ENCODE measurements at regions not wholly inside any gene's neighbourhood (a gene's known extent, or its start where the extent isn't known, plus 50 kb on each side); places are given as distances from the start of the nearest gene placed in this dataset.

DNA sequence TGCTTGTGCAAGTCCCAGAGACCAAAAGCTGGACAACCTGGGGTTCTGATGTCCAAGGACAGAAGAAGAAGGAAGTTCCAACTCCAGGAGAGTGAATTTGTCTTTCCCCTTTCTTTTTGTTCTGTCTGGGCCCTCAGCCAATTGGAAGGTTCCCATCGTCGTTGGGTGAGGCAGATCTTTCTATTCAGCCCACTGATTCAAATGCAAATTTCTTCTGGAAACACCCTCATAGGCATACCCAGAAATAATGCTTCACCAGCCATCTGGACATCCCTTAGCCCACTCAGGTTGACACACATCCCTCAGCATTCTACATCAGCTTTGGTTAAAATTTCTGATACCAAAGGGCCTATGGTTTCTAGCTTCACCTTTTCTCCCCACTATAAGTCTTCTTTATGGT is 156.5 kb downstream of the SP3 start:
- CTCF ChIA-PET, result interaction anchor here (1.6 kb wide), 1 partner anchor 533 kb away, joined by 4 read pairs; no protein-coding TSS in a partner anchor
- no peak for TF ChIP-seq ELF4 (CRISPR knock-in tag; IDR thresholded peaks at IDR 0.05; ENCODE audit: low read depth)
- TF ChIP-seq KAT7 (CRISPR knock-in tag; IDR thresholded peaks at IDR 0.05; ENCODE audit: borderline replicate concordance), result no peak
- no peak for TF ChIP-seq ATF6 (CRISPR knock-in tag; IDR thresholded peaks at IDR 0.05)
- TF ChIP-seq ZNF671 (CRISPR knock-in tag; IDR thresholded peaks at IDR 0.05), result no peak
- TF ChIP-seq ZBTB21 (CRISPR knock-in tag; IDR thresholded peaks at IDR 0.05; ENCODE audit: borderline replicate concordance), result no peak
- no peak for ATAC-seq
- no peak for DNase-seq (ENCODE audit: low spot score)
- H3K4me1 Mint-ChIP-seq, result peaks cover 6% of the 10 kb centered on the region; the same call in 1 of the 2 replicates
- no peak overlapping the region for H3K4me3 Mint-ChIP-seq
- no peaks in the 10 kb centered on the region; the same call in 1 of the 2 replicates for H3K27me3 Mint-ChIP-seq (ENCODE audit: low read depth)
- H3K36me3 Mint-ChIP-seq, result peaks cover 10% of the 10 kb centered on the region
- no peak overlapping the region for H3K27ac Mint-ChIP-seq
- POLR2A ChIA-PET, result no interaction called here
- peaks cover 12% of the 10 kb centered on the region for H3K9me3 Mint-ChIP-seq

- no peak overlapping the region for H3K4me3 Mint-ChIP-seq
- POLR2A ChIA-PET, result no interaction called here
- CTCF ChIA-PET, result no interaction called here
These were observed 152.9 kb downstream of the SP3 start for GRCh38 chr2:173812321-173812720.

More at GRCh38 chr2:173812321-173812720, 152.9 kb downstream of the SP3 start:
- Mint-ChIP-seq H3K27ac (no peak overlapping the region), H3K4me1 (peaks cover 6% of the 10 kb centered on the region; the same call in 1 of the 2 replicates), H3K36me3 (peaks cover 10% of the 10 kb centered on the region), H3K9me3 (peaks cover 12% of the 10 kb centered on the region), H3K27me3 (ENCODE audit: low read depth) (no peaks in the 10 kb centered on the region; the same call in 1 of the 2 replicates)
- TF ChIP-seq SOX15 (CRISPR knock-in tag; IDR thresholded peaks at IDR 0.05) (no peak), E2F1 (CRISPR knock-in tag; IDR thresholded peaks at IDR 0.05) (no peak), SMAD4 (CRISPR knock-in tag; IDR thresholded peaks at IDR 0.05) (no peak), JUN (CRISPR knock-in tag; IDR thresholded peaks at IDR 0.05) (no peak), MAX (CRISPR knock-in tag; IDR thresholded peaks at IDR 0.05) (no peak), GTF2I (CRISPR knock-in tag; conservative IDR thresholded peaks at IDR 0.05) (no peak), RELA (CRISPR knock-in tag; IDR thresholded peaks at IDR 0.05; ENCODE audit: borderline replicate concordance) (no peak), NR3C1 (CRISPR knock-in tag; conservative IDR thresholded peaks at IDR 0.05; ENCODE audit: low read depth) (no peak), ZNF263 (CRISPR knock-in tag; IDR thresholded peaks at IDR 0.05; ENCODE audit: low read depth) (no peak), SMAD3 (CRISPR knock-in tag; IDR thresholded peaks at IDR 0.05; ENCODE audit: borderline replicate concordance) (no peak), ZBTB21 (CRISPR knock-in tag; IDR thresholded peaks at IDR 0.05; ENCODE audit: borderline replicate concordance) (no peak)
- TF ChIP-seq, protein P1, sequence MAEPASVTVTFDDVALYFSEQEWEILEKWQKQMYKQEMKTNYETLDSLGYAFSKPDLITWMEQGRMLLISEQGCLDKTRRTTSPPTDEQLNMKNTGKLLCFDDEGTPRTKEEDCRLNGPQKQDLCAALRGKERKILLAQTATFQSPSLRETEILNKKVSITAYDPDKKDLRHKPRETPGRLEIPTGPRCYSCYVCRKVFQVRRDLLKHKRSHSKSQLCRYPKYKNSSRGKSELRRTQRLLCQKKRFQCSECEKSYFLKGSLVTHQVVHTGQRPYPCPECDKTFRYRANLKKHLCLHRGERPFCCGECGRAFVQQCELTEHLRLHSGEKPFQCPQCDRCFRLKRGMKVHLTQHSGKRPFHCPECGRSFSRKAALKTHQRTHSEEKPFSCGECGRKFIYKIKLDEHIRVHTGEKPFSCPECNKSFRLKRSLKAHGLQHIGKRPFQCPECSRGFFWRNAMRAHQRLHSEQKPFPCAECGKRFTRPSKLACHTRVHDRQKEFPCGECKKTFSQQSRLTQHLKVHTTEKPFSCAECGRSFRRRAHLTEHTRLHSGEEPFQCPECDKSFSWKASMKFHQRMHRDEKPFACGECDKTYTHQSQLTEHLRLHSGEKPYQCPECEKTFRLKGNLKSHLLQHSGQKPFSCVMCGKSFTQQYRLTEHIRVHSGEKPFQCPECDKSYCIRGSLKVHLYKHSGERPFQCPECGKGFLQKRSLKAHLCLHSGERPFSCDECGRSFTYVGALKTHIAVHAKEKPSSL (CRISPR knock-in tag; conservative IDR thresholded peaks at IDR 0.05), result no peak
- TF ChIP-seq, protein P2, sequence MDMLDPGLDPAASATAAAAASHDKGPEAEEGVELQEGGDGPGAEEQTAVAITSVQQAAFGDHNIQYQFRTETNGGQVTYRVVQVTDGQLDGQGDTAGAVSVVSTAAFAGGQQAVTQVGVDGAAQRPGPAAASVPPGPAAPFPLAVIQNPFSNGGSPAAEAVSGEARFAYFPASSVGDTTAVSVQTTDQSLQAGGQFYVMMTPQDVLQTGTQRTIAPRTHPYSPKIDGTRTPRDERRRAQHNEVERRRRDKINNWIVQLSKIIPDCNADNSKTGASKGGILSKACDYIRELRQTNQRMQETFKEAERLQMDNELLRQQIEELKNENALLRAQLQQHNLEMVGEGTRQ (CRISPR knock-in tag; IDR thresholded peaks at IDR 0.05), result no peak
- TF ChIP-seq, protein P3, sequence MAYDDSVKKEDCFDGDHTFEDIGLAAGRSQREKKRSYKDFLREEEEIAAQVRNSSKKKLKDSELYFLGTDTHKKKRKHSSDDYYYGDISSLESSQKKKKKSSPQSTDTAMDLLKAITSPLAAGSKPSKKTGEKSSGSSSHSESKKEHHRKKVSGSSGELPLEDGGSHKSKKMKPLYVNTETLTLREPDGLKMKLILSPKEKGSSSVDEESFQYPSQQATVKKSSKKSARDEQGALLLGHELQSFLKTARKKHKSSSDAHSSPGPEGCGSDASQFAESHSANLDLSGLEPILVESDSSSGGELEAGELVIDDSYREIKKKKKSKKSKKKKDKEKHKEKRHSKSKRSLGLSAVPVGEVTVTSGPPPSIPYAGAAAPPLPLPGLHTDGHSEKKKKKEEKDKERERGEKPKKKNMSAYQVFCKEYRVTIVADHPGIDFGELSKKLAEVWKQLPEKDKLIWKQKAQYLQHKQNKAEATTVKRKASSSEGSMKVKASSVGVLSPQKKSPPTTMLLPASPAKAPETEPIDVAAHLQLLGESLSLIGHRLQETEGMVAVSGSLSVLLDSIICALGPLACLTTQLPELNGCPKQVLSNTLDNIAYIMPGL (CRISPR knock-in tag; IDR thresholded peaks at IDR 0.05), result no peak
- TF ChIP-seq, protein P4, sequence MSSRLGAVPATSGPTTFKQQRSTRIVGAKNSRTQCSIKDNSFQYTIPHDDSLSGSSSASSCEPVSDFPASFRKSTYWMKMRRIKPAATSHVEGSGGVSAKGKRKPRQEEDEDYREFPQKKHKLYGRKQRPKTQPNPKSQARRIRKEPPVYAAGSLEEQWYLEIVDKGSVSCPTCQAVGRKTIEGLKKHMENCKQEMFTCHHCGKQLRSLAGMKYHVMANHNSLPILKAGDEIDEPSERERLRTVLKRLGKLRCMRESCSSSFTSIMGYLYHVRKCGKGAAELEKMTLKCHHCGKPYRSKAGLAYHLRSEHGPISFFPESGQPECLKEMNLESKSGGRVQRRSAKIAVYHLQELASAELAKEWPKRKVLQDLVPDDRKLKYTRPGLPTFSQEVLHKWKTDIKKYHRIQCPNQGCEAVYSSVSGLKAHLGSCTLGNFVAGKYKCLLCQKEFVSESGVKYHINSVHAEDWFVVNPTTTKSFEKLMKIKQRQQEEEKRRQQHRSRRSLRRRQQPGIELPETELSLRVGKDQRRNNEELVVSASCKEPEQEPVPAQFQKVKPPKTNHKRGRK (CRISPR knock-in tag; IDR thresholded peaks at IDR 0.05; ENCODE audit: borderline replicate concordance), result no peak
- DNase-seq (ENCODE audit: low spot score) (no peak), ATAC-seq (no peak)

All from WTC11 (cell line).